ENCODE measurements at regions not wholly inside any gene's neighbourhood (a gene's known extent, or its start where the extent isn't known, plus 50 kb on each side); places are given as distances from the start of the nearest gene placed in this dataset.

- Histone ChIP-seq H3K9me3 (ENCODE audit: control insufficient read depth, low read length) (no peaks in the 10 kb centered on the region), H3K9ac (ENCODE audit: extremely low read depth, low read length, poor library complexity, severe bottlenecking) (no peak overlapping the region), H3K4me3 (ENCODE audit: low read length) (no peak overlapping the region), H3K36me3 (ENCODE audit: control insufficient read depth, insufficient read depth, low read length) (no peaks in the 10 kb centered on the region), H3K4me1 (ENCODE audit: control insufficient read depth, insufficient read depth, low read length) (no peaks in the 10 kb centered on the region), H3K27ac (ENCODE audit: low read depth, low read length) (no peak overlapping the region), H3K27me3 (ENCODE audit: control insufficient read depth, insufficient read depth, low read length, poor library complexity, severe bottlenecking) (no peaks in the 10 kb centered on the region)
- Mint-ChIP-seq H3K9me3 (no peaks in the 10 kb centered on the region), H3K4me3 (no peak overlapping the region), H3K4me1 (peaks cover under 1% of the 10 kb centered on the region), H3K27ac (no peak overlapping the region), H3K36me3 (ENCODE audit: low read depth) (no peaks in the 10 kb centered on the region), H3K27me3 (ENCODE audit: insufficient read depth) (no peaks in the 10 kb centered on the region)
- no peak for TF ChIP-seq CTCF (conservative IDR thresholded peaks at IDR 0.05)
- no peak for DNase-seq
- 0 to 50% methylated on average over 1 to 2 of the region's 2 CpGs for WGBS, 2 experiments (ENCODE audit: insufficient coverage in 1 of 2, insufficient read length in 1 of 2)
Observed at GRCh38 chr13:22126433-22127021, 455.7 kb downstream of the FGF9 start.

GRCh38 chr13:22127277-22128164 lies 456.6 kb downstream of the FGF9 start:
- H3K9ac ChIP-seq (ENCODE audit: extremely low read depth, low read length, poor library complexity, severe bottlenecking), result no peak overlapping the region
- H3K4me1 Mint-ChIP-seq, result peaks cover 4% of the 10 kb centered on the region
- H3K27ac Mint-ChIP-seq, result no peak overlapping the region
- no peak for TF ChIP-seq CTCF (conservative IDR thresholded peaks at IDR 0.05)
- H3K4me3 Mint-ChIP-seq, result no peak overlapping the region
- H3K4me1 ChIP-seq (ENCODE audit: control insufficient read depth, insufficient read depth, low read length), result no peaks in the 10 kb centered on the region
- no peaks in the 10 kb centered on the region for H3K27me3 ChIP-seq (ENCODE audit: control insufficient read depth, insufficient read depth, low read length, poor library complexity, severe bottlenecking)
- no peak overlapping the region for H3K27ac ChIP-seq (ENCODE audit: low read depth, low read length)
- WGBS, 2 experiments (ENCODE audit: insufficient coverage in 1 of 2, insufficient read length in 1 of 2), result 88 to 95% methylated on average over 5 of the region's 5 CpGs
- no peaks in the 10 kb centered on the region for H3K36me3 Mint-ChIP-seq (ENCODE audit: low read depth)
- no peaks in the 10 kb centered on the region for H3K9me3 Mint-ChIP-seq
- H3K27me3 Mint-ChIP-seq (ENCODE audit: insufficient read depth), result no peaks in the 10 kb centered on the region
- H3K4me3 ChIP-seq (ENCODE audit: low read length), result no peak overlapping the region
- no peaks in the 10 kb centered on the region for H3K9me3 ChIP-seq (ENCODE audit: control insufficient read depth, low read length)
- no peak for DNase-seq
- H3K36me3 ChIP-seq (ENCODE audit: control insufficient read depth, insufficient read depth, low read length), result no peaks in the 10 kb centered on the region

- no peak for TF ChIP-seq CTCF (conservative IDR thresholded peaks at IDR 0.05)
- Histone ChIP-seq H3K4me1 (ENCODE audit: control insufficient read depth, insufficient read depth, low read length) (no peaks in the 10 kb centered on the region), H3K27me3 (ENCODE audit: control insufficient read depth, insufficient read depth, low read length, poor library complexity, severe bottlenecking) (no peaks in the 10 kb centered on the region), H3K36me3 (ENCODE audit: control insufficient read depth, insufficient read depth, low read length) (no peaks in the 10 kb centered on the region), H3K27ac (ENCODE audit: low read depth, low read length) (no peak overlapping the region), H3K9ac (ENCODE audit: extremely low read depth, low read length, poor library complexity, severe bottlenecking) (no peak overlapping the region), H3K4me3 (ENCODE audit: low read length) (no peak overlapping the region), H3K9me3 (ENCODE audit: control insufficient read depth, low read length) (no peaks in the 10 kb centered on the region)
- H3K4me1 Mint-ChIP-seq, result peaks cover 4% of the 10 kb centered on the region
- H3K27me3 Mint-ChIP-seq (ENCODE audit: insufficient read depth), result no peaks in the 10 kb centered on the region
- no peak for DNase-seq
- 91 to 95% methylated on average over 12 to 15 of the region's 15 CpGs for WGBS, 2 experiments (ENCODE audit: insufficient coverage in 1 of 2, insufficient read length in 1 of 2)
- no peak overlapping the region for H3K27ac Mint-ChIP-seq
- no peaks in the 10 kb centered on the region for H3K36me3 Mint-ChIP-seq (ENCODE audit: low read depth)
- H3K4me3 Mint-ChIP-seq, result no peak overlapping the region
- no peaks in the 10 kb centered on the region for H3K9me3 Mint-ChIP-seq
Observed at GRCh38 chr13:22128441-22129408, 457.9 kb downstream of the FGF9 start.
